ENCODE measurements at regions not wholly inside any gene's neighbourhood (a gene's known extent, or its start where the extent isn't known, plus 50 kb on each side); places are given as distances from the start of the nearest gene placed in this dataset.
"Not testable (repeated sequence)": the region's sequence is repeated elsewhere in the genome, so short reads cannot be mapped to it uniquely, and the experiment has no call there.

- not testable (repeated sequence) for TF ChIP-seq CTCF (IDR thresholded peaks at IDR 0.05 in 8 of 11, conservative IDR thresholded peaks at IDR 0.05 in 3 of 11); POLR2AphosphoS5 (IDR thresholded peaks at IDR 0.05); POLR2A (IDR thresholded peaks at IDR 0.05)
Measured at GRCh38 chr10:2896334-2896733, 171.0 kb upstream of the PFKP start.

Data from spleen (tissue), 7 donors.